ENCODE measurements at regions not wholly inside any gene's neighbourhood (a gene's known extent, or its start where the extent isn't known, plus 50 kb on each side); places are given as distances from the start of the nearest gene placed in this dataset.

GRCh38 chr2:157093666-157094065, 163.8 kb upstream of the GALNT5 start (continued):
- no peak for TF ChIP-seq ZNF462 (CRISPR knock-in tag; IDR thresholded peaks at IDR 0.05)

- Mint-ChIP-seq H3K4me3 (no peak overlapping the region), H3K36me3 (ENCODE audit: low read depth) (no peaks in the 10 kb centered on the region; the same call in 2 of the 3 replicates), H3K9me3 (no peaks in the 10 kb centered on the region; the same call in 2 of the 3 replicates), H3K27ac (no peak overlapping the region), H3K27me3 (ENCODE audit: insufficient read depth, low read depth, poor library complexity) (no peaks in the 10 kb centered on the region), H3K4me1 (no peaks in the 10 kb centered on the region)
- no peak for TF ChIP-seq STAT1 (IDR thresholded peaks at IDR 0.05; ENCODE audit: unreplicated experiment)
- no peak for TF ChIP-seq ZNF114 (CRISPR knock-in tag; IDR thresholded peaks at IDR 0.05)
- Histone ChIP-seq H3K79me2 (replicated peaks; ENCODE audit: insufficient read depth) (no peaks in the 10 kb centered on the region), H2AFZ (no peak overlapping the region), H3K36me3 (ENCODE audit: insufficient read depth) (no peaks in the 10 kb centered on the region), H4K20me1 (replicated peaks; ENCODE audit: insufficient read depth) (no peaks in the 10 kb centered on the region), H3K4me1 (ENCODE audit: insufficient read depth) (no peaks in the 10 kb centered on the region), H3K4me2 (no peak overlapping the region), H3F3A (replicated peaks; ENCODE audit: low read depth) (no peaks in the 10 kb centered on the region), H3K4me3 (no peak overlapping the region), H3K27ac (ENCODE audit: low read depth) (no peak overlapping the region), H3K27me3 (ENCODE audit: insufficient read depth) (no peaks in the 10 kb centered on the region), H3K9me2 (ENCODE audit: insufficient read depth) (no peaks in the 10 kb centered on the region)
- DNase-seq (ENCODE audit: low spot score): no peak
- ATAC-seq: no peak
These were observed 152.1 kb upstream of the GALNT5 start for GRCh38 chr2:157105372-157105771.

- Mint-ChIP-seq H3K36me3 (ENCODE audit: low read depth) (no peaks in the 10 kb centered on the region; the same call in 2 of the 3 replicates), H3K9me3 (peaks cover 2% of the 10 kb centered on the region; the same call in 1 of the 3 replicates), H3K4me3 (no peak overlapping the region), H3K27me3 (ENCODE audit: insufficient read depth, low read depth, poor library complexity) (no peaks in the 10 kb centered on the region), H3K27ac (no peak overlapping the region), H3K4me1 (no peaks in the 10 kb centered on the region)
- Histone ChIP-seq H3K4me3 (no peak overlapping the region), H3K79me2 (replicated peaks; ENCODE audit: insufficient read depth) (no peaks in the 10 kb centered on the region), H3K27ac (ENCODE audit: low read depth) (no peak overlapping the region), H3K4me2 (no peak overlapping the region), H3K27me3 (ENCODE audit: insufficient read depth) (no peaks in the 10 kb centered on the region), H3F3A (replicated peaks; ENCODE audit: low read depth) (no peaks in the 10 kb centered on the region), H3K9me2 (ENCODE audit: insufficient read depth) (no peaks in the 10 kb centered on the region), H2AFZ (no peak overlapping the region), H4K20me1 (replicated peaks; ENCODE audit: insufficient read depth) (no peaks in the 10 kb centered on the region), H3K36me3 (ENCODE audit: insufficient read depth) (no peaks in the 10 kb centered on the region), H3K4me1 (ENCODE audit: insufficient read depth) (no peaks in the 10 kb centered on the region)
- ATAC-seq (no peak), DNase-seq (ENCODE audit: low spot score) (no peak)
- TF ChIP-seq REST (IDR thresholded peaks at IDR 0.05; ENCODE audit: unreplicated experiment) (no peak), JUNB (IDR thresholded peaks at IDR 0.05; ENCODE audit: unreplicated experiment) (no peak), NANOG (IDR thresholded peaks at IDR 0.05; ENCODE audit: borderline replicate concordance) (no peak), ZNF114 (CRISPR knock-in tag; IDR thresholded peaks at IDR 0.05) (no peak), ZNF331 (CRISPR knock-in tag; IDR thresholded peaks at IDR 0.05; ENCODE audit: low read depth) (no peak), STAT1 (IDR thresholded peaks at IDR 0.05; ENCODE audit: unreplicated experiment) (no peak), EZH2phosphoT487 (IDR thresholded peaks at IDR 0.05; ENCODE audit: unreplicated experiment) (no peak)
These were observed 150.6 kb upstream of the GALNT5 start for GRCh38 chr2:157106950-157107349.
